Astrocyte of the spinal cord (primary cell): ENCODE measurements at regions not wholly inside any gene's neighbourhood (a gene's known extent, or its start where the extent isn't known, plus 50 kb on each side); places are given as distances from the start of the nearest gene placed in this dataset.
"Not testable (repeated sequence)": the region's sequence is repeated elsewhere in the genome, so short reads cannot be mapped to it uniquely, and the experiment has no call there.

Experiments
- DNase-seq: peaks from one replicate; pipeline ENCODE4 v3.0.0; 2011; ENCODE audit warnings: low read depth, low spot score
- H3K4me3 ChIP-seq: 2 replicates; pipeline ENCODE4 v1.5.1; 2011; ENCODE audit warnings: low read depth, mild to moderate bottlenecking, low read length, moderate library complexity
- in situ Hi-C: cut with HindIII; loops from 2 replicates; pipeline ENCODE4 v1.10.0; 2017; ENCODE audit warnings: low sequenced_read_pairs
- TF ChIP-seq, protein P1 (sequence below): IDR thresholded peaks from 2 replicates; pipeline ENCODE4 v1.5.1; 2012; ENCODE audit warnings: low read depth, mild to moderate bottlenecking, low read length, inconsistent platforms

GRCh38 chr18:30618567-30618966, 424.0 kb downstream of the DSC3 start:
- DNase-seq: no peak
- H3K4me3 ChIP-seq: no peak overlapping the region
- in situ Hi-C loops: no loop called here
- TF ChIP-seq, protein P1, sequence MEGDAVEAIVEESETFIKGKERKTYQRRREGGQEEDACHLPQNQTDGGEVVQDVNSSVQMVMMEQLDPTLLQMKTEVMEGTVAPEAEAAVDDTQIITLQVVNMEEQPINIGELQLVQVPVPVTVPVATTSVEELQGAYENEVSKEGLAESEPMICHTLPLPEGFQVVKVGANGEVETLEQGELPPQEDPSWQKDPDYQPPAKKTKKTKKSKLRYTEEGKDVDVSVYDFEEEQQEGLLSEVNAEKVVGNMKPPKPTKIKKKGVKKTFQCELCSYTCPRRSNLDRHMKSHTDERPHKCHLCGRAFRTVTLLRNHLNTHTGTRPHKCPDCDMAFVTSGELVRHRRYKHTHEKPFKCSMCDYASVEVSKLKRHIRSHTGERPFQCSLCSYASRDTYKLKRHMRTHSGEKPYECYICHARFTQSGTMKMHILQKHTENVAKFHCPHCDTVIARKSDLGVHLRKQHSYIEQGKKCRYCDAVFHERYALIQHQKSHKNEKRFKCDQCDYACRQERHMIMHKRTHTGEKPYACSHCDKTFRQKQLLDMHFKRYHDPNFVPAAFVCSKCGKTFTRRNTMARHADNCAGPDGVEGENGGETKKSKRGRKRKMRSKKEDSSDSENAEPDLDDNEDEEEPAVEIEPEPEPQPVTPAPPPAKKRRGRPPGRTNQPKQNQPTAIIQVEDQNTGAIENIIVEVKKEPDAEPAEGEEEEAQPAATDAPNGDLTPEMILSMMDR: no peak

- in situ Hi-C loops: no loop called here
- no peak overlapping the region for H3K4me3 ChIP-seq
- TF ChIP-seq, protein P1: no peak
- DNase-seq: no peak
Observed at GRCh38 chr18:30616414-30616813, 426.1 kb downstream of the DSC3 start.

GRCh38 chr18:30613467-30613801, 429.1 kb downstream of the DSC3 start:
- no peak overlapping the region for H3K4me3 ChIP-seq
- in situ Hi-C loops: no loop called here
- TF ChIP-seq, protein P1: no peak
- DNase-seq: no peak

GRCh38 chr18:30601541-30601940, 441.0 kb downstream of the DSC3 start:
- TF ChIP-seq, protein P1: no peak
- in situ Hi-C loops: no loop called here
- no peak overlapping the region for H3K4me3 ChIP-seq
- DNase-seq: no peak

GRCh38 chr18:30597202-30597601, 445.3 kb downstream of the DSC3 start:
- TF ChIP-seq, protein P1: no peak
- DNase-seq: no peak
- in situ Hi-C loops: no loop called here
- H3K4me3 ChIP-seq: no peak overlapping the region

DNA sequence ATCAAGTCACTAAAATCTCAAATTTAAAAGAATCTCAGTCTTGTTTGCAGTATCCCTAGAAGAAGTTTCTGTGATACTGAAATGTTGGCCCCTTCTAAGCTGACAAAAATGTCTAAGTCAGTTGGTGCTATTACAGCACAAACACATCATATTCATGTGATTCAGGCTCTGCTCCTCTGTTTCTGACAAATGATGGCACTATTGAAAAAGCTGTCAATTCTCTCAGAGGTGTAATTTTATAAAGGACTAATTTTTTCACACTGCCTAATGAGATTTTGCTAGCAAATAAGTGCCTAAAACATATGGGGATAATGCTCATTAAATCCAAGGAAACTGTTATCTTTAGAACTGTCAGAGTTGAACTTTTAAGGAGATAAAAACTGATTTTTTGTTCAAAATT, 445.9 kb downstream of the DSC3 start:
- H3K4me3 ChIP-seq: no peak overlapping the region
- in situ Hi-C loops: no loop called here
- TF ChIP-seq, protein P1: no peak
- no peak for DNase-seq

DNA sequence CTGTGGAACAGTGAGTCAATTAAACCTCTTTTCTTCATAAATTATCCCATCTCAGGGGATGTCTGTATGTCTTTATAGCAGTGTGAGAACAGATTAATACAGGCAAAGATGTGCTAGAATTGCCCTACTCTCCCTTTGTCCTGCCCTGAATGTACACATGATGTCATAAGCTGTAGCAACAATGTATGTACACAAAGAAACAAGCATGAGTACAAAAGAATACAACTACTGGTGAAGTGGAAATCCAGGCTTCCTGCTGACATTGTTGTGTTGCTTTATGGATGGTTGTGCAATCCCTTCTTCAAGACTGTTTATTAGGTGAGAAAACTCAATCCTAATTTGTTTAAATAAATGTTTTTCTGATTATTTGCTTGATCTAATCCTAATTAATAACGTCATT, 446.6 kb downstream of the DSC3 start:
- TF ChIP-seq, protein P1: no peak
- in situ Hi-C loops: no loop called here
- no peak for DNase-seq
- no peak overlapping the region for H3K4me3 ChIP-seq

- in situ Hi-C loops, DNase-seq: not testable (repeated sequence)
Observed at GRCh38 chr18:30594911-30595310, 447.6 kb downstream of the DSC3 start.

More at GRCh38 chr18:30594911-30595310, 447.6 kb downstream of the DSC3 start:
- not testable (repeated sequence) for H3K4me3 ChIP-seq
